NCI-H146 treated with DMSO at 0.1 percent for 48 hours (cell line): ENCODE measurements at regions not wholly inside any gene's neighbourhood (a gene's known extent, or its start where the extent isn't known, plus 50 kb on each side); places are given as distances from the start of the nearest gene placed in this dataset.

Experiments
- DNase-seq: peaks from one replicate; lab custom pipeline; 2025; ENCODE audit not compliant: unreplicated experiment; lab: John Stamatoyannopoulos, UW

- DNase-seq = no peak
Measured at GRCh38 chr4:166335256-166335938, 462.4 kb downstream of the TLL1 start.

- DNase-seq = no peak
Measured at GRCh38 chr4:166341992-166342391, 469.0 kb downstream of the TLL1 start.

GRCh38 chr4:166363198-166363597, 490.2 kb downstream of the TLL1 start:
- DNase-seq = no peak

GRCh38 chr4:166366012-166366411, 493.0 kb downstream of the TLL1 start:
- DNase-seq = no peak

- DNase-seq = no peak
Measured at GRCh38 chr4:166377578-166377977, 504.5 kb downstream of the TLL1 start.

GRCh38 chr4:166386491-166387360, 513.7 kb downstream of the TLL1 start:
- no peak for DNase-seq

- no peak for DNase-seq
Measured at GRCh38 chr4:166391501-166391900, 518.5 kb downstream of the TLL1 start.

GRCh38 chr4:166399021-166399420, 526.0 kb downstream of the TLL1 start:
- DNase-seq = no peak

GRCh38 chr4:166400270-166400894, 527.3 kb downstream of the TLL1 start:
- DNase-seq = peak; percentile 47

- DNase-seq = no peak
Measured at GRCh38 chr4:166413356-166413755, 540.3 kb downstream of the TLL1 start.

- DNase-seq = no peak
Measured at GRCh38 chr4:166414431-166414830, 541.4 kb downstream of the TLL1 start.

GRCh38 chr4:166415749-166416148, 542.7 kb downstream of the TLL1 start:
- DNase-seq = no peak

- DNase-seq = no peak
Measured at GRCh38 chr4:166421556-166422156, 548.6 kb downstream of the TLL1 start.

- no peak for DNase-seq
Measured at GRCh38 chr4:166422475-166422874, 549.4 kb downstream of the TLL1 start.

- no peak for DNase-seq
Measured at GRCh38 chr4:166426300-166426863, 553.3 kb downstream of the TLL1 start.

GRCh38 chr4:166432125-166432524, 559.1 kb downstream of the TLL1 start:
- DNase-seq = no peak

- no peak for DNase-seq
Measured at GRCh38 chr4:166432842-166433241, 559.8 kb downstream of the TLL1 start.

- no peak for DNase-seq
Measured at GRCh38 chr4:166435449-166435848, 562.4 kb downstream of the TLL1 start.

- DNase-seq = no peak
Measured at GRCh38 chr4:166458756-166459155, 585.7 kb downstream of the TLL1 start.

- no peak for DNase-seq
Measured at GRCh38 chr4:166459621-166460020, 586.6 kb downstream of the TLL1 start.
